Neutrophil (primary cell): ENCODE measurements at regions not wholly inside any gene's neighbourhood (a gene's known extent, or its start where the extent isn't known, plus 50 kb on each side); places are given as distances from the start of the nearest gene placed in this dataset.

Experiments used
- H3K27ac ChIP-seq: fragments of 200-600 bp; sonication (generic); 2 replicates; pipeline ENCODE4 v1.5.1; 2016; ENCODE audit warnings: mild to moderate bottlenecking, moderate library complexity
- H3K27me3 ChIP-seq: fragments of 200-600 bp; sonication (generic); 2 replicates; pipeline ENCODE4 v1.6.0; 2016; ENCODE audit warnings: mild to moderate bottlenecking
- H3K36me3 ChIP-seq: fragments of 200-600 bp; sonication (generic); 2 replicates; pipeline ENCODE4 v1.5.1; 2017
- H3K4me1 ChIP-seq, 2 experiments: fragments of 200-600 bp in 1 of 2; sonication (generic) in 1 of 2; 1 replicate in 1 of 2; 2 replicates in 1 of 2; pipeline versions ENCODE4 v1.5.1 to v1.6.1; 2013 to 2016; ENCODE audit warnings: low read depth in 1 of 2, low read length in 1 of 2, mild to moderate bottlenecking in 1 of 2, moderate library complexity in 1 of 2; ENCODE audit not compliant: control insufficient read depth in 1 of 2, insufficient read depth in 1 of 2
- H3K4me3 ChIP-seq, 2 experiments: fragments of 200-600 bp in 1 of 2; sonication (generic) in 1 of 2; 1 replicate in 1 of 2; 2 replicates in 1 of 2; pipeline ENCODE4 v1.5.1; 2013 to 2016; ENCODE audit warnings: low read depth in 1 of 2, low read length in 1 of 2, mild to moderate bottlenecking in 1 of 2, moderate library complexity in 1 of 2
- H3K9me3 ChIP-seq: fragments of 200-600 bp; sonication (generic); 2 replicates; pipeline ENCODE4 v1.5.1; 2016
- TF ChIP-seq, protein P1 (sequence below): fragments of 200-600 bp; sonication (generic); IDR thresholded peaks from 2 replicates; pipeline ENCODE4 v1.5.1; 2016; ENCODE audit warnings: antibody characterized with exemption

DNA sequence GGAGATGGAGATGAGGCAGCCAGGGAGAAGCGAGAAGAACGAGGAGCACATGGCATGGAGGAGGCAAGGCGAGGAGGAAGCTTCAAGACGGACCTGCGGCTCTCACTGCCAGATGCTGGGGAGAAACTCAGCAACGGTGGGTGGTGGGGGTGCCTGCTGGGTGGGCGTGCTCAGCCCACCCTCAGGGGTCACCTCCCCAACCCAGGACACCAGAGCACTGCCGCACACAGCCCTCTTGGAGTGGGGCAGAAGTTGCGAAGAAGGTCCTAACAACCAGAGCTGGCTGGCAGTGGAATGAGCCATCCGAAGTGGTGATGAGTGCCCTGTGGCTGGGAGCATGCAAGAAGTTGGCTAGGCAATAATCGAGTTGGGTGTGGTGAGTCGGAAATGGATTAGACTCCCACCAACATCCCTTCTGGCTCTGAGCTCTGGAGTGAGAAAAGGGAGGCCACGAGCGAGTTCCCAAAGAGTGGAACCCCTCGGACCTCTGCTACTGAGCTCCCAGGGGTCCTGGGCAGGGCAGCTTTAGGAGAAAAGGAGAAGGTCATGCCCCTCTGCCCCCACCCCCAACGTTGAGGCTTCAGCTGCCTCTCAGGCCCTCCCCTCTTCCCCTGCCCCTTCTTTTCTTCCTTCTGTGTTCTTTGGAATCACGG lies 212.7 kb upstream of the MVB12B start:
- no peak overlapping the region for H3K27ac ChIP-seq
- peaks cover 33% of the 10 kb centered on the region for H3K27me3 ChIP-seq
- no peaks in the 10 kb centered on the region for H3K9me3 ChIP-seq
- no peaks in the 10 kb centered on the region for H3K36me3 ChIP-seq
- H3K4me1 ChIP-seq: no peaks in the 10 kb centered on the region
- TF ChIP-seq, protein P1, sequence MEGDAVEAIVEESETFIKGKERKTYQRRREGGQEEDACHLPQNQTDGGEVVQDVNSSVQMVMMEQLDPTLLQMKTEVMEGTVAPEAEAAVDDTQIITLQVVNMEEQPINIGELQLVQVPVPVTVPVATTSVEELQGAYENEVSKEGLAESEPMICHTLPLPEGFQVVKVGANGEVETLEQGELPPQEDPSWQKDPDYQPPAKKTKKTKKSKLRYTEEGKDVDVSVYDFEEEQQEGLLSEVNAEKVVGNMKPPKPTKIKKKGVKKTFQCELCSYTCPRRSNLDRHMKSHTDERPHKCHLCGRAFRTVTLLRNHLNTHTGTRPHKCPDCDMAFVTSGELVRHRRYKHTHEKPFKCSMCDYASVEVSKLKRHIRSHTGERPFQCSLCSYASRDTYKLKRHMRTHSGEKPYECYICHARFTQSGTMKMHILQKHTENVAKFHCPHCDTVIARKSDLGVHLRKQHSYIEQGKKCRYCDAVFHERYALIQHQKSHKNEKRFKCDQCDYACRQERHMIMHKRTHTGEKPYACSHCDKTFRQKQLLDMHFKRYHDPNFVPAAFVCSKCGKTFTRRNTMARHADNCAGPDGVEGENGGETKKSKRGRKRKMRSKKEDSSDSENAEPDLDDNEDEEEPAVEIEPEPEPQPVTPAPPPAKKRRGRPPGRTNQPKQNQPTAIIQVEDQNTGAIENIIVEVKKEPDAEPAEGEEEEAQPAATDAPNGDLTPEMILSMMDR: no peak
- no peak overlapping the region for H3K4me3 ChIP-seq

DNA sequence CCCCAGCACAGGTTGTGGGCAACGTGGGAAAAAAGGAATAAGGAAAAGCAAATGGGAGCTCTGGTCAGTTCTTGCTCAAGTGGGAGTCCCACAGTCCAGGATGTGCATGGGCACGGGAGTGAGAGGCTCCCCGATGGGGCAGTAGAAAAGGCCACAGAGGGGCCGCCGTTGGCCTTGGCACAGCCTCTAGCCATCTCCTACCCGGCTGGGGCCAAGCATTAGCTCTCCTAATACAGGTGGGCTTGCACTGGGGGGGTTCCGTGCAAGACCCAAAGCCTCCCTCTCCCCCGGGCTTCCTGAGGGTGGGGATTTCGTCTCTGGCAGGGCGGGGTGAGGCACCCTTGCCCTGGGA lies 212.2 kb upstream of the MVB12B start:
- H3K27ac ChIP-seq: no peak overlapping the region
- H3K36me3 ChIP-seq: no peaks in the 10 kb centered on the region
- TF ChIP-seq, protein P1: no peak
- no peaks in the 10 kb centered on the region for H3K4me1 ChIP-seq
- no peak overlapping the region for H3K4me3 ChIP-seq
- peaks cover 33% of the 10 kb centered on the region for H3K27me3 ChIP-seq
- no peaks in the 10 kb centered on the region for H3K9me3 ChIP-seq

DNA sequence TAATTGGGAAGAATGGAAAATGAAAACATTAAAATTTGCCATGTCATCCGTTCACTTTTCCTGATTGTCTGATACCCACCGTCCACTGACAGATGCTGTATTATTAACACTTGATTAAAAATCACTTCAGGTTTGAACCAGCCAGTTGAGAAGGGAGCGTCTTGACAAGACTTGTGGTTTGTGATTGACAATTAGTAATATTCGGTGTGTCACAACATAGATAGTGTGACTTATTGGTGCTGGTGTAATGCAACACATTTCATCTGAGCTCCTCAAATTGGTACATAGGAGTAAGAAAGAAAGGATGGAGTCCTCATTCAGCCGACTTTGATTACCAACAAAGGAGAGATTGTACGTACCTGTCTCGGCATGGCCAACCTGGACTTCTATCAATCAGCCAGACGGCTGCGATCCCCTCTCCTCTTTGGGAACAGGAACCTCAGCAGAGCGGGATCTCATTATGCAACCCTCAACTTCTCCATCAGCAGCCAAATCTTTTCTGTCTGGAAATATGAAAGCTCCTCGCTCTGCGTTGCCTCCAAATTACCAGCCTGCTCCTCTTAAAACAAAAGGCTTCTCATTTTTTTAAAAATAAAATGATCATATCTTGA lies 211.7 kb upstream of the MVB12B start:
- Histone ChIP-seq H3K27ac (no peak overlapping the region), H3K36me3 (no peaks in the 10 kb centered on the region), H3K4me1 (no peaks in the 10 kb centered on the region), H3K9me3 (no peaks in the 10 kb centered on the region), H3K4me3 (no peak overlapping the region), H3K27me3 (peaks cover 33% of the 10 kb centered on the region)
- TF ChIP-seq, protein P1: no peak

DNA sequence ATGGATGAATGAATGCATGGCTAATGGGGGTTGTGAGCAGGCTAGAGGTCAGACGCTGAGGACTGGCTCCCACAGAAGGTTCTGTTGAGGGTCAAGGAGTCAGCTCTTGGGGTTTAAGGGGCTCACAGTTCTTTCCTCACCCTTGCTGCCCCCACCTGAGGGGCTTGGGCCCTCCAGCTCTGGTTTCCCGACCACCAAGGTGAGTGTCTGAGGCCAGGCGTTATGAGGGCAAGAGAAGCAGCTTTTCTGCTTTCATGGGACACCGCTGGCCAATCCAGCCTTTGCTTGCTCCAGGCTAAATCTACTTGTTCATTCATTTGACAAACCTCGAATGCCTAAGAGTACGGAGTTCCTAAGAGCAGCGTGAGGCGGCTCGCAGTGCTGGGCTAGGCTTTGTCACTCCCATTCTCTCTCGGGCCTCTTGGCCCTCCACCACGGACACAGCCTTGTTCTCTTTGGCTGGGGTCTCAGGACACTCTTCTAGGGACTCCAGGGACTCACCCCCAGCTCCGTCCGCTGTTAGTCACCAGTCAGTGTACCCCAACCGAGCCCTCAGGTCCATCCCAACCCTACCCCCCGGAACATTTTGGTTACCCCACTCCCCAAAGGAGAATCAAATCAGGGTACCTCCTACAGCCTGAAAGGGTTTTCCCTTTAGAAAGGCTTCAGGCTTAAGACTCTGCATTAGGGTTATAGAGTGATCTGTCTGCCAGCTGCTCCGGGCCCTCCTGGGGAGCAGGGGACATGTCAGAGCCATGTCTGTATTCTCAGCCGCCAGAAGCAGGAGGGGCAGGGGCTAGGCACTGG lies 210.1 kb upstream of the MVB12B start:
- Histone ChIP-seq H3K9me3 (no peaks in the 10 kb centered on the region), H3K36me3 (no peaks in the 10 kb centered on the region)
- TF ChIP-seq, protein P1: no peak

DNA sequence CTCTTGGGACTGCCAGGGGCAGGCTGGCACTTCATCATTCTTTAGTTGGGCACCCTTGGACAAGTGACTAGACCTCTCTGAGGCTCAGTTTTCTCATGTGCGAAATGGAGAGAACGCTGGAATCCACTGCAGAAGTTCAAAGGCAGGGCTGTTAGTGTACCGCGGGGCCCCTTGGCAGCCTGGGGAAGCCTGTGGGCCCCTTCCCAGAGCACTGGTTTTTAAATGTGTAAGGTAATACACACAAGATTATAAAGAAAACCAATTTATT lies 209.5 kb upstream of the MVB12B start:
- no peaks in the 10 kb centered on the region for H3K9me3 ChIP-seq

More for the DNA sequence above, 210.1 kb upstream of the MVB12B start:
- H3K27ac ChIP-seq: no peak overlapping the region
- no peaks in the 10 kb centered on the region for H3K4me1 ChIP-seq
- H3K27me3 ChIP-seq: peaks cover 45% of the 10 kb centered on the region
- no peak overlapping the region for H3K4me3 ChIP-seq

More for the DNA sequence above, 209.5 kb upstream of the MVB12B start:
- Histone ChIP-seq H3K36me3 (no peaks in the 10 kb centered on the region), H3K27ac (no peak overlapping the region), H3K27me3 (peaks cover 40% of the 10 kb centered on the region), H3K4me1 (no peaks in the 10 kb centered on the region), H3K4me3 (no peak overlapping the region)
- TF ChIP-seq, protein P1: no peak
